GM12864 (cell line): ENCODE measurements at regions not wholly inside any gene's neighbourhood (a gene's known extent, or its start where the extent isn't known, plus 50 kb on each side); places are given as distances from the start of the nearest gene placed in this dataset.

Experiments
- DNase-seq: peaks from one replicate; pipeline ENCODE4 v3.0.0-alpha.2; 2011; ENCODE audit warnings: low read depth
- H3K4me3 ChIP-seq: 2 replicates; pipeline ENCODE4 v1.5.1; 2011; ENCODE audit warnings: mild to moderate bottlenecking, low read depth, low read length, control low read depth
- TF ChIP-seq, protein P1 (sequence below): IDR thresholded peaks from 2 replicates; pipeline ENCODE4 v1.5.1; 2011; ENCODE audit warnings: low read depth, mild to moderate bottlenecking, moderate library complexity, low read length, control low read depth, inconsistent platforms; ENCODE audit errors: missing control alignments

DNA sequence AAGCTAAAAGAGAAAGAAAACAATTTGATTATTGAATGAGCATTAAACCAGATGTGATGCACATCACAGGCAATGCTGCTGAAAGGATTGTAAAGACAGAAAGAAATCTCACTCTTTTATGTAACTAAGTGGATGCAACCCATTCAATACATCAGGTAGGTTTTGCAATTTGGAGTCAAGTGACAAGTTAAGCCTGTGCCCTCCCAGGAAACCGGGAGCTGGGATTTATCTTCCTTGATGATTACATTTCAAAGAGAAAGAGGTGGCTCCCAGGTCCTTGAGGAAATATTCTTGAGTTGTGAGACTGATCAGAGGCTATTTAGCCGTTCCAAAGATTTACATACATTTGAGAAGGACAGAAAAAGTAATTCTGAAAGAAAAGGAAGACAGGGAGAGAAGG is 219.0 kb upstream of the PROK2 start:
- H3K4me3 ChIP-seq, result no peak overlapping the region
- DNase-seq, result no peak
- TF ChIP-seq, protein P1, sequence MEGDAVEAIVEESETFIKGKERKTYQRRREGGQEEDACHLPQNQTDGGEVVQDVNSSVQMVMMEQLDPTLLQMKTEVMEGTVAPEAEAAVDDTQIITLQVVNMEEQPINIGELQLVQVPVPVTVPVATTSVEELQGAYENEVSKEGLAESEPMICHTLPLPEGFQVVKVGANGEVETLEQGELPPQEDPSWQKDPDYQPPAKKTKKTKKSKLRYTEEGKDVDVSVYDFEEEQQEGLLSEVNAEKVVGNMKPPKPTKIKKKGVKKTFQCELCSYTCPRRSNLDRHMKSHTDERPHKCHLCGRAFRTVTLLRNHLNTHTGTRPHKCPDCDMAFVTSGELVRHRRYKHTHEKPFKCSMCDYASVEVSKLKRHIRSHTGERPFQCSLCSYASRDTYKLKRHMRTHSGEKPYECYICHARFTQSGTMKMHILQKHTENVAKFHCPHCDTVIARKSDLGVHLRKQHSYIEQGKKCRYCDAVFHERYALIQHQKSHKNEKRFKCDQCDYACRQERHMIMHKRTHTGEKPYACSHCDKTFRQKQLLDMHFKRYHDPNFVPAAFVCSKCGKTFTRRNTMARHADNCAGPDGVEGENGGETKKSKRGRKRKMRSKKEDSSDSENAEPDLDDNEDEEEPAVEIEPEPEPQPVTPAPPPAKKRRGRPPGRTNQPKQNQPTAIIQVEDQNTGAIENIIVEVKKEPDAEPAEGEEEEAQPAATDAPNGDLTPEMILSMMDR, result no peak

- TF ChIP-seq, protein P1, result no peak
- no peak overlapping the region for H3K4me3 ChIP-seq
- no peak for DNase-seq
Measured at GRCh38 chr3:72001758-72002157, 216.8 kb upstream of the PROK2 start.

DNA sequence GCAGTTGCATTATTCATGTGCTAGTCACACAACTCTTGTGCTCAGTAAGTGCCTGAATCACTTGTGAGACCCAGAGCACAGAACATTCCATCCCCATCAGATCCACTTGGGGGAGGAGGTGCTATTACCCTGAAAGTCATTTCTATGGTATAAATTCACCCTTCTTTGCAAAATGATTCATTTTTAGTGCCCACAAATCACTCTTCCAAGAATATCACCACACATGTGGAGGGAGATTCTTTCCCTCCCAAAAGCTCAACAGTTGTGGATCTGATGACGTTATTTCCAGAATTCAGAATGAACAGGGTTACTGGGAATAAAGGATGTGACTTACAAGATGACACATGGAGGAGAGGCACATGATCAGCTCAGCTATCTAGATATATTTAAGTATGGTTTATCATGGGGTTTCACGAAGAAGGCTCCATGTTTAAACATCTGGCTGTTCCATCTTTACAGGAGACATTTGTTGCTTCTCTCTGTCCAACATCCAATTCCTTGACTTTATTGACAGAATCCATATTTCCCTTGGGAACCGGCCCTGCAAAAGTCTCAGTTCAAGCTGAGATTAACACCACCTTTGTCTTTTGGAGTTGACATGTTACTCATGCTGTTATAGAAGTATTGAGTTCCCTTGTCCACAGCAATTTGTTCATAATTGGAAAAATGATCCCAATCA is 214.2 kb upstream of the PROK2 start:
- TF ChIP-seq, protein P1, result no peak
- DNase-seq, result no peak
- H3K4me3 ChIP-seq, result no peak overlapping the region

GRCh38 chr3:71997066-71997653 is 212.2 kb upstream of the PROK2 start:
- TF ChIP-seq, protein P1, result no peak
- DNase-seq, result no peak

GRCh38 chr3:71994906-71995305 is 210.0 kb upstream of the PROK2 start:
- no peak overlapping the region for H3K4me3 ChIP-seq
- DNase-seq, result no peak
- TF ChIP-seq, protein P1, result no peak

More at GRCh38 chr3:71997066-71997653, 212.2 kb upstream of the PROK2 start:
- H3K4me3 ChIP-seq, result no peak overlapping the region

DNA sequence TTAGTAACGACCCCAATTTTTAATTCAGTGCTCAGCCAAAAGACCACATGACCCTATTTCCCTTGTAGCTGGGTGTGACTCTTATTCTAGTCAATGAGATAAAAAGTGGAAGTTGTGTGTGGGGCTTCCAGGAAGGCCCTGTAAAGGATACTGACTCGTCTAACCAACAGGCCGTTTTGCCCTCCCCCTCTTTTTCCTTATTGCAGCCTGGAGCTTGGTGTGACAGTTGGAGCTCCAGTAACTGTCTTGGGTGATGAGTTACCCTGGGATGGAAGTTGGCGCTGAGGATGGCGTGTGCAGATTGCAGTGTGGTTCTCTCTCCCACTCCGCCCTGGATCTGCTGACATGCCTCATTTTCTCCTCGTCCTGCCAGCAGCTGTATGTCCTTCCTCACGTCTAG is 209.3 kb upstream of the PROK2 start:
- H3K4me3 ChIP-seq, result no peak overlapping the region
- TF ChIP-seq, protein P1, result no peak
- no peak for DNase-seq

DNA sequence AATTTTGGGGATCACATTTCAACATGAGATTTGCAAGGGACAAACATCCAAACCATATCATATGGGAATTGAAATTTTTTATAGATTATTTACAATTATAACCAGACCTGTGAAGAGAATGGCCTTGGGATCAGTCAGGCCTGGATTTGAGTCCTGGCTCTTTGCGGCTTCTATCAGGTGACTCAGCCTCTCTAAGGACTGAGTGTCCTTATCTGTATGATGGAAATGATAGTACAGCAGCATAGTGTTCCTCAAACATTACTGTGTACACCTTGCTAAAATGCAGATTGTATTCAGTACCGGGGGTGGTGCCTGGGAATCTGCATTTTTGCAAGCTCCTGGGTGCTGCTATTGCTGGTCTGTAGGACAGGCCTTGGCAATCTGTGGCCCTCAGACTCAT is 206.7 kb upstream of the PROK2 start:
- DNase-seq, result no peak
- TF ChIP-seq, protein P1, result no peak
- no peak overlapping the region for H3K4me3 ChIP-seq
